ENCODE measurements at regions not wholly inside any gene's neighbourhood (a gene's known extent, or its start where the extent isn't known, plus 50 kb on each side); places are given as distances from the start of the nearest gene placed in this dataset.
A peak's percentile ranks its signal among the peaks of the same experiment; 100 is the strongest.

GRCh38 chr7:46558482-46559193, 637.6 kb upstream of the IGFBP3 start:
- no peak overlapping the region for H3K4me3 ChIP-seq (ENCODE audit: low read length in 3 of 3)
- FAIRE-seq, result no peak

GRCh38 chr7:46557781-46558180, 636.7 kb upstream of the IGFBP3 start:
- H3K9ac ChIP-seq (ENCODE audit: low read length in 3 of 3), result no peak overlapping the region
- peak overlapping the region in 1 of 3 donors; percentile 48 for H3K4me3 ChIP-seq (ENCODE audit: low read length in 3 of 3)
- peak overlapping the region in 1 of 2 donors; percentile 41 for H3K27ac ChIP-seq (ENCODE audit: low read depth in 2 of 2, low read length in 2 of 2)
- H3K4me1 ChIP-seq (ENCODE audit: control insufficient read depth in 2 of 3, insufficient read depth in 2 of 3, low read depth in 1 of 3, low read length in 3 of 3), result peaks cover 0 to 7% (median 3%) of the 10 kb centered on the region in 3 donors
- no peaks in the 10 kb centered on the region for H3K36me3 ChIP-seq (ENCODE audit: control insufficient read depth in 2 of 3, insufficient read depth in 3 of 3, low read length in 3 of 3)
- no peaks in the 10 kb centered on the region for H3K27me3 ChIP-seq (ENCODE audit: control insufficient read depth, insufficient read depth, low read length)
- no peak for TF ChIP-seq CTCF (IDR thresholded peaks at IDR 0.05; ENCODE audit: borderline replicate concordance, extremely low read depth, insufficient read depth)
- DNase-seq, result no peak
- intact Hi-C loops (cut with DNase I), result no loop called here
- FAIRE-seq, result no peak
- H3K9me3 ChIP-seq (ENCODE audit: control insufficient read depth in 2 of 3, insufficient read depth in 1 of 3, low read length in 3 of 3), result no peaks in the 10 kb centered on the region

More at GRCh38 chr7:46558482-46559193, 637.6 kb upstream of the IGFBP3 start:
- Histone ChIP-seq H3K4me1 (ENCODE audit: control insufficient read depth in 2 of 3, insufficient read depth in 2 of 3, low read depth in 1 of 3, low read length in 3 of 3) (peaks cover 0 to 7% (median 3%) of the 10 kb centered on the region in 3 donors), H3K9ac (ENCODE audit: low read length in 3 of 3) (no peak overlapping the region), H3K36me3 (ENCODE audit: control insufficient read depth in 2 of 3, insufficient read depth in 3 of 3, low read length in 3 of 3) (no peaks in the 10 kb centered on the region), H3K27me3 (ENCODE audit: control insufficient read depth, insufficient read depth, low read length) (no peaks in the 10 kb centered on the region), H3K27ac (ENCODE audit: low read depth in 2 of 2, low read length in 2 of 2) (no peak overlapping the region), H3K9me3 (ENCODE audit: control insufficient read depth in 2 of 3, insufficient read depth in 1 of 3, low read length in 3 of 3) (no peaks in the 10 kb centered on the region)
- DNase-seq, result peak in 2 of 5 donors; percentile 27 to 54
- intact Hi-C loops (cut with DNase I), result no loop called here
- TF ChIP-seq CTCF (IDR thresholded peaks at IDR 0.05; ENCODE audit: borderline replicate concordance, extremely low read depth, insufficient read depth), result no peak

- intact Hi-C loops (cut with DNase I), result no loop called here
- Histone ChIP-seq H3K36me3 (ENCODE audit: control insufficient read depth in 2 of 3, insufficient read depth in 3 of 3, low read length in 3 of 3) (no peaks in the 10 kb centered on the region), H3K4me1 (ENCODE audit: control insufficient read depth in 2 of 3, insufficient read depth in 2 of 3, low read depth in 1 of 3, low read length in 3 of 3) (peaks cover 0 to 7% (median 3%) of the 10 kb centered on the region in 3 donors), H3K27ac (ENCODE audit: low read depth in 2 of 2, low read length in 2 of 2) (peak overlapping the region in 1 of 2 donors; percentile 41), H3K4me3 (ENCODE audit: low read length in 3 of 3) (peak overlapping the region in 1 of 3 donors; percentile 48), H3K27me3 (ENCODE audit: control insufficient read depth, insufficient read depth, low read length) (no peaks in the 10 kb centered on the region), H3K9ac (ENCODE audit: low read length in 3 of 3) (no peak overlapping the region), H3K9me3 (ENCODE audit: control insufficient read depth in 2 of 3, insufficient read depth in 1 of 3, low read length in 3 of 3) (no peaks in the 10 kb centered on the region)
- FAIRE-seq, result no peak
- no peak for TF ChIP-seq CTCF (IDR thresholded peaks at IDR 0.05; ENCODE audit: borderline replicate concordance, extremely low read depth, insufficient read depth)
- peak; percentile 71 to 86 (median 76) for DNase-seq
Observed at GRCh38 chr7:46557295-46557711, 636.2 kb upstream of the IGFBP3 start.
